ENCODE measurements at regions not wholly inside any gene's neighbourhood (a gene's known extent, or its start where the extent isn't known, plus 50 kb on each side); places are given as distances from the start of the nearest gene placed in this dataset.

GRCh38 chr5:104526866-104527265, 964.3 kb upstream of the NUDT12 start:
- Histone ChIP-seq H3K4me3 (no peak overlapping the region), H3K9me3 (no peaks in the 10 kb centered on the region), H3K4me1 (no peaks in the 10 kb centered on the region), H3K27ac (no peak overlapping the region), H3K27me3 (no peaks in the 10 kb centered on the region), H3K36me3 (no peaks in the 10 kb centered on the region)
- 84 to 92% (median 88%) methylated on average over 1 of the region's 1 CpG for whole genome bisulfite sequencing, 5 donors
- no peak for DNase-seq
- intact Hi-C loops (cut with DNase I; ENCODE audit: low total_unique reads): no loop called here
- no peak for TF ChIP-seq POLR2A (IDR thresholded peaks at IDR 0.05)
- no peak for TF ChIP-seq CTCF (IDR thresholded peaks at IDR 0.05)
- TF ChIP-seq EP300 (IDR thresholded peaks at IDR 0.05): no peak
- TF ChIP-seq POLR2AphosphoS5 (IDR thresholded peaks at IDR 0.05): no peak

GRCh38 chr5:104513640-104514072, 951.1 kb upstream of the NUDT12 start:
- intact Hi-C loops (cut with DNase I; ENCODE audit: low total_unique reads): no loop called here
- H3K36me3 ChIP-seq: no peaks in the 10 kb centered on the region
- no peak overlapping the region for H3K27ac ChIP-seq
- H3K4me1 ChIP-seq: no peaks in the 10 kb centered on the region
- H3K27me3 ChIP-seq: no peaks in the 10 kb centered on the region
- DNase-seq: no peak
- H3K9me3 ChIP-seq: peaks cover 4 to 26% (median 19%) of the 10 kb centered on the region in 4 donors
- no peak for TF ChIP-seq POLR2AphosphoS5 (IDR thresholded peaks at IDR 0.05)
- no peak for TF ChIP-seq EP300 (IDR thresholded peaks at IDR 0.05)
- no peak for TF ChIP-seq POLR2A (IDR thresholded peaks at IDR 0.05)
- TF ChIP-seq CTCF (IDR thresholded peaks at IDR 0.05): no peak
- no peak overlapping the region for H3K4me3 ChIP-seq

- H3K27me3 ChIP-seq: no peaks in the 10 kb centered on the region
- H3K4me3 ChIP-seq: no peak overlapping the region
- H3K9me3 ChIP-seq: peaks cover 4 to 27% (median 20%) of the 10 kb centered on the region in 4 donors
- TF ChIP-seq POLR2A (IDR thresholded peaks at IDR 0.05) (no peak), CTCF (IDR thresholded peaks at IDR 0.05) (no peak), EP300 (IDR thresholded peaks at IDR 0.05) (no peak), POLR2AphosphoS5 (IDR thresholded peaks at IDR 0.05) (no peak)
- no peaks in the 10 kb centered on the region for H3K4me1 ChIP-seq
- no peak for DNase-seq
- no peak overlapping the region for H3K27ac ChIP-seq
- WGBS, 5 donors: 30 to 55% (median 49%) methylated on average over 3 of the region's 3 CpGs
- intact Hi-C loops (cut with DNase I; ENCODE audit: low total_unique reads): no loop called here
- no peaks in the 10 kb centered on the region for H3K36me3 ChIP-seq
Measured at GRCh38 chr5:104513121-104513602, 950.6 kb upstream of the NUDT12 start.

- no peaks in the 10 kb centered on the region for H3K36me3 ChIP-seq
- WGBS, 5 donors: 50 to 63% (median 63%) methylated on average over 4 of the region's 4 CpGs
- H3K4me1 ChIP-seq: no peaks in the 10 kb centered on the region
- intact Hi-C loops (cut with DNase I; ENCODE audit: low total_unique reads): no loop called here
- no peak for TF ChIP-seq POLR2A (IDR thresholded peaks at IDR 0.05)
- no peak overlapping the region for H3K4me3 ChIP-seq
- H3K9me3 ChIP-seq: peaks cover 4 to 27% (median 20%) of the 10 kb centered on the region in 4 donors
- no peak overlapping the region for H3K27ac ChIP-seq
- H3K27me3 ChIP-seq: no peaks in the 10 kb centered on the region
- no peak for DNase-seq
Measured at GRCh38 chr5:104512063-104512825, 949.7 kb upstream of the NUDT12 start.

- TF ChIP-seq EP300 (IDR thresholded peaks at IDR 0.05): no peak
- TF ChIP-seq POLR2AphosphoS5 (IDR thresholded peaks at IDR 0.05): no peak
- no peak for TF ChIP-seq POLR2A (IDR thresholded peaks at IDR 0.05)
- no peak for TF ChIP-seq CTCF (IDR thresholded peaks at IDR 0.05)
- intact Hi-C loops (cut with DNase I; ENCODE audit: low total_unique reads): no loop called here
- Histone ChIP-seq H3K27ac (no peak overlapping the region), H3K27me3 (no peaks in the 10 kb centered on the region), H3K36me3 (no peaks in the 10 kb centered on the region), H3K9me3 (peaks cover 0 to 6% (median 0%) of the 10 kb centered on the region in 4 donors), H3K4me1 (no peaks in the 10 kb centered on the region), H3K4me3 (no peak overlapping the region)
- no peak for DNase-seq
- 5 to 24% (median 11%) methylated on average over 1 of the region's 1 CpG for WGBS, 5 donors
Measured at GRCh38 chr5:104498281-104498680, 935.7 kb upstream of the NUDT12 start.

Data from stomach (tissue), 8 donors.